Pancreas (tissue), 10 donors: ENCODE measurements at regions not wholly inside any gene's neighbourhood (a gene's known extent, or its start where the extent isn't known, plus 50 kb on each side); places are given as distances from the start of the nearest gene placed in this dataset.
"Not testable (repeated sequence)": the region's sequence is repeated elsewhere in the genome, so short reads cannot be mapped to it uniquely, and the experiment has no call there.

ENCODE experiments used
- ATAC-seq, 4 donors: fragments of 200-7000 bp; cut with Tn5 transposase; one replicate each; pipeline versions ENCODE4 v1.8.0 to v1.9.1; 2020; ENCODE audit warnings: mild to moderate bottlenecking in 4 of 4, moderate library complexity in 4 of 4
- DNase-seq, 6 donors: peaks; one replicate each; pipeline ENCODE4 v3.0.0-alpha.2; 2020
- FAIRE-seq: peaks from 2 replicates; lab custom pipeline; 2012; peaks lifted over from hg19 to GRCh38; lab: Jason Lieb, UNC
- H3K27ac ChIP-seq, 4 donors: fragments of 200-600 bp; sonication (generic); 1 replicate in 3 of 4; 2 replicates in 1 of 4; pipeline versions ENCODE4 v1.5.0 to v1.8.0; 2020
- H3K27me3 ChIP-seq, 4 donors: fragments of 200-600 bp; one replicate each; pipeline ENCODE4 v1.8.0; 2021
- H3K36me3 ChIP-seq, 3 donors: fragments of 200-600 bp; sonication (generic) in 1 of 3; one replicate each; pipeline versions ENCODE4 v1.5.0 to v1.8.0; 2020 to 2021
- H3K4me1 ChIP-seq, 3 donors: fragments of 200-600 bp; one replicate each; pipeline ENCODE4 v1.8.0; 2021
- H3K4me3 ChIP-seq, 4 donors: fragments of 200-600 bp; sonication (generic) in 2 of 4; one replicate each; pipeline versions ENCODE4 v1.5.0 to v1.8.0; 2020 to 2021
- H3K9me3 ChIP-seq, 4 donors: fragments of 200-600 bp; one replicate each; pipeline ENCODE4 v1.8.0; 2021
- WGBS, 2 donors: extraction: QIAGEN DNeasy Blood & Tissue Kit; methylation state at CpG; one replicate each; pipeline ENCODE4 v1.1.7; 2013; 5-methylcytosine and 5-hydroxymethylcytosine counted together
- intact Hi-C, 3 donors: fragments of 100-400 bp; cut with DNase I; formaldehyde crosslinking; loops; one replicate each; pipeline versions ENCODE4 v1.11.1 to v1.14.2; 2022
- TF ChIP-seq, protein P1 (sequence below), 4 donors: fragments of 200-600 bp; sonication (generic) in 3 of 4; IDR thresholded peaks; one replicate each; pipeline versions ENCODE4 v1.5.0 to v1.8.0; 2021; ENCODE audit warnings: antibody characterized with exemption in 4 of 4
- donor health status: healthy with polysubstance abuse.
- donor health status: DM: no; HTN: no; CAD: no; lungs with moderate emphysema.
- donor health status: DM: no; HTN: no; CAD: no.
- donor health status: control.
- donor health status: control.
- donor health status: Bipolar disorder and iron deficiency.
- donor health status: DM: yes; HTN: yes; CAD: no.
- donor health status: DM: no; HTN: no; CAD: no.
- donor health status: DM: no; HTN: no; CAD: no.
- donor health status: DM: yes; HTN: yes; CAD: no.

DNA sequence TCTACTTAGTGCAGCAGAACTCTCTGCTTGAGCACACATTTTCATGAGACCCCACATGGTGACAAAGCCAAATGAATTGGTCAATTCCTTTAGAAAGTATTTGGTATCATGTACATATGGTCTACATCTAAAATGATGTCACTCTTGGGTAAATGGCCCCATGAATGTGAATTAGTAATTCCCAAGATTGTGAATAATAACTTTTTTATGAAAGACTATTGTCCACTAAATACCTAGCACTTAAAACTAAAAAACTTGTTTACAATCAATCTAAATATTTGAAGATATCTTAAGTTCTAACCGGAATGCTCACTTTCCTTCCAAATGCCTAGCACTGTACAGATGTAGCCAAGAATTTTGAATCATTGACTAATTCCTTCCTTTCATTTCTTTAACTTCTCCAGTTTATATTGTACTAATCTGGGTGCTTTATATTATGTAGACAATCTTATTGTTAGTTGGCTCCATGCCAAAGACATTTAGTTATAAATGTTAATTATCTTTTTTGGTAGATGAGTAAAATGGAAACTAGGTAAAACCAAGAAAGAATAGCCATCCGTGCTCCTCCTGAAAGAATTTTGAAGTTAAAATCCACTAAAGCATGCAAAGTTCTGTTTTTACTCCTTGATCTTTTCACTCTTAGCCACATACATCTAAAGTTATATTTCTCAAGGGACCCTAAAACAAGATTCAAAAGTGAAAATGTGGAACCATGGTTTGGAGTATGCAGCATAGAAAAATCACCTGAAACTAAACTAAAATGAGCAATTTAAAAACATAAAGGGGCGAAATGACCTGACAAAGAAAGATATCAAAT is 145.0 kb upstream of the ARHGAP20 start:
- Histone ChIP-seq H3K4me3 (no peak overlapping the region), H3K27ac (no peak overlapping the region), H3K27me3 (no peaks in the 10 kb centered on the region), H3K4me1 (no peaks in the 10 kb centered on the region), H3K36me3 (no peaks in the 10 kb centered on the region), H3K9me3 (no peaks in the 10 kb centered on the region)
- DNase-seq (no peak), ATAC-seq (no peak), FAIRE-seq (no peak)
- TF ChIP-seq, protein P1, sequence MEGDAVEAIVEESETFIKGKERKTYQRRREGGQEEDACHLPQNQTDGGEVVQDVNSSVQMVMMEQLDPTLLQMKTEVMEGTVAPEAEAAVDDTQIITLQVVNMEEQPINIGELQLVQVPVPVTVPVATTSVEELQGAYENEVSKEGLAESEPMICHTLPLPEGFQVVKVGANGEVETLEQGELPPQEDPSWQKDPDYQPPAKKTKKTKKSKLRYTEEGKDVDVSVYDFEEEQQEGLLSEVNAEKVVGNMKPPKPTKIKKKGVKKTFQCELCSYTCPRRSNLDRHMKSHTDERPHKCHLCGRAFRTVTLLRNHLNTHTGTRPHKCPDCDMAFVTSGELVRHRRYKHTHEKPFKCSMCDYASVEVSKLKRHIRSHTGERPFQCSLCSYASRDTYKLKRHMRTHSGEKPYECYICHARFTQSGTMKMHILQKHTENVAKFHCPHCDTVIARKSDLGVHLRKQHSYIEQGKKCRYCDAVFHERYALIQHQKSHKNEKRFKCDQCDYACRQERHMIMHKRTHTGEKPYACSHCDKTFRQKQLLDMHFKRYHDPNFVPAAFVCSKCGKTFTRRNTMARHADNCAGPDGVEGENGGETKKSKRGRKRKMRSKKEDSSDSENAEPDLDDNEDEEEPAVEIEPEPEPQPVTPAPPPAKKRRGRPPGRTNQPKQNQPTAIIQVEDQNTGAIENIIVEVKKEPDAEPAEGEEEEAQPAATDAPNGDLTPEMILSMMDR (IDR thresholded peaks at IDR 0.05) = no peak
- intact Hi-C loops = no loop called here
- 68 to 73% methylated on average over 3 of the region's 3 CpGs for WGBS, 2 donors

DNA sequence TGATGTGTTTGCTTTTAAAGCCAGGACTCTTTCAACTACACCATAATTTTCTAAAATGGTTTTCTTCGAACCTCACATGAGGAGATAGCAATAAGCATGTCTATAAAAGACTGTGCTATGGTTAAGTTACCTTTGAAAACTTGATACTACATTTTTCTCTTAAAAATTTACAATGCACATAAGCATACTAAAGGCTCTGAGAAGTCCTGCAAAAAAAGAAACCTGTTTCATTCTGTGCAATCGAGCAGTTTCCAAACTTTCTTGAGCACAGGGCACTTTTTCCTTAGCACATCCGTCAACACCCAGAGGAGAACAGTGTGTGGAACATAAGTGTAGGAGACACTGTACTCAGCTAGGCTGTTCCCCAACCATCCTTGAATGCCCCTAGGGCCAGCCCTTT is 144.1 kb upstream of the ARHGAP20 start:
- TF ChIP-seq, protein P1 (IDR thresholded peaks at IDR 0.05) = no peak
- 60 to 63% methylated on average over 3 of the region's 3 CpGs for WGBS, 2 donors
- DNase-seq = no peak
- Histone ChIP-seq H3K36me3 (no peaks in the 10 kb centered on the region), H3K9me3 (no peaks in the 10 kb centered on the region), H3K27me3 (no peaks in the 10 kb centered on the region), H3K4me1 (no peaks in the 10 kb centered on the region), H3K27ac (no peak overlapping the region), H3K4me3 (no peak overlapping the region)
- ATAC-seq = no peak
- FAIRE-seq = no peak
- intact Hi-C loops = no loop called here

DNA sequence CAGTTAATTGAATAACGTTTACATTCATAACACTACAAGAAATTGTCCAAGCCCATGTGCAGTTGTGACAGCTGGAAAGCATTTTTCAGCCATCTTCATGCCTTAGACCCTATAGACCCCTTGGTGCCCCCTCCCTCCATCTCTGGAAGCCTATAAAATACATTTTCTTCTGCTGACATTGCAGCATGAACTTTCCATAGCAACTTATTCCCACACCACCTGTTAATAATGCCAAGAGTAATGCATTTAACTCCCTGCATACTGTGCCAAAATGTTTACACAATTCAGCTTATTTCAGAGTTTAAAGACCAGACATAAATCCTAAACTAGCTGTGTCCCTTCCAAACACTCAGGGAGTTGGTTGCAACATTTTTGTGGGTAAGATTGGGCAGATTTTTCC is 143.0 kb upstream of the ARHGAP20 start:
- whole genome bisulfite sequencing, 2 donors = 33 to 42% methylated on average over 1 of the region's 1 CpG
- H3K36me3 ChIP-seq = no peaks in the 10 kb centered on the region
- no peak overlapping the region for H3K27ac ChIP-seq
- TF ChIP-seq, protein P1 (IDR thresholded peaks at IDR 0.05) = no peak
- no peak for ATAC-seq
- intact Hi-C loops = no loop called here
- no peaks in the 10 kb centered on the region for H3K9me3 ChIP-seq
- no peak for DNase-seq
- H3K27me3 ChIP-seq = no peaks in the 10 kb centered on the region
- no peak overlapping the region for H3K4me3 ChIP-seq
- FAIRE-seq = no peak
- H3K4me1 ChIP-seq = no peaks in the 10 kb centered on the region

DNA sequence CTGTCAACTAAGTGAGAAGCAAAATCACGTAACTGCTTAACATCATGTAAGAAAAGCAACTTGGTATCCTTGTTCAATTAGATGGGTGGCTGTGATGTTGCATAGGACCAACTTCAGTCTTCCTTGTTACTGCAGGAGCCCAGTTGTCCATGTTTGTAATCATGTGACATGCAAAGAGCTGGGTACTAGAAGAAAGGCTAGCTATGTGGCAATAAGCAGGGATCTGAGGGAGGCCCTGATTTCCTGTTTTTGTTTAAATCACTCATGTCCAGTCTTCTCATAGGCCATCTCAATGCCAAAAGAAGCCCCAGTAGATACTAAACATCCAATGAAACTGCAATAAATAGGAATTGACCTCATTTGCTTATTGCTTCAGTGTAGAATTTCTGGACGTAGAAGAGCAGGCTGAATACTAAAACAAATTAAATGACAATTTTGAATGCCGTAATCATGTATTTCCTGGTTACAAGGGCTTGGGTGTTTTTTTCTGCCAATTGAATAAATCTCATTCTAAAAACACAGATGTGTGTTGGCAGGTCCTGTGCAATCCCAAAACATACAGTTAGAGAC is 140.8 kb upstream of the ARHGAP20 start:
- intact Hi-C loops = no loop called here
- Histone ChIP-seq H3K36me3 (no peaks in the 10 kb centered on the region), H3K4me1 (no peaks in the 10 kb centered on the region), H3K4me3 (no peak overlapping the region), H3K27me3 (no peaks in the 10 kb centered on the region), H3K9me3 (no peaks in the 10 kb centered on the region), H3K27ac (no peak overlapping the region)
- whole genome bisulfite sequencing, 2 donors = 90 to 93% methylated on average over 3 of the region's 3 CpGs
- DNase-seq = no peak
- FAIRE-seq = no peak
- no peak for ATAC-seq
- TF ChIP-seq, protein P1 (IDR thresholded peaks at IDR 0.05) = no peak

DNA sequence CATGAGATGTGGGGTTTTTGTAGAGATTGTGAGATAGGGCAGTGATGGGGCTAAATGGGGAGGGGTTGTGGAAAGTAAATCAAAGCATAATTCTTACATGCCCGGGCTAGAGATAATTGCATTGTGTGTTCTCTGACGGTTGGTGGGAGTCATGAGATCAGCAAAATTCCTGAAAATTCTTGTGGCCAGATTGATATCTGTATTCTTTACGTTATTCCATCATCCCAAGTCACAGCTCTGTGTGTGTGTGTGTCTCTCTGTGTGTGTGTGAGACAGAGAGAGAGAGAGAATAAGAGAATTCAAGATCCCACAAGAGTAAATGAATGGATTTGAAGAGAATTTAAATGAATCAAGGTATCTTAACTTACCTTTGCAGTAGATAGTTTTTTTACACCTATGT is 138.6 kb upstream of the ARHGAP20 start:
- no peaks in the 10 kb centered on the region for H3K4me1 ChIP-seq
- H3K9me3 ChIP-seq = no peaks in the 10 kb centered on the region
- intact Hi-C loops = no loop called here
- no peaks in the 10 kb centered on the region for H3K27me3 ChIP-seq
- ATAC-seq = no peak
- H3K36me3 ChIP-seq = no peaks in the 10 kb centered on the region
- H3K4me3 ChIP-seq = no peak overlapping the region
- H3K27ac ChIP-seq = no peak overlapping the region
- DNase-seq = no peak
- WGBS, 2 donors = 64 to 72% methylated on average over 3 of the region's 3 CpGs
- FAIRE-seq = no peak
- TF ChIP-seq, protein P1 (IDR thresholded peaks at IDR 0.05) = no peak

DNA sequence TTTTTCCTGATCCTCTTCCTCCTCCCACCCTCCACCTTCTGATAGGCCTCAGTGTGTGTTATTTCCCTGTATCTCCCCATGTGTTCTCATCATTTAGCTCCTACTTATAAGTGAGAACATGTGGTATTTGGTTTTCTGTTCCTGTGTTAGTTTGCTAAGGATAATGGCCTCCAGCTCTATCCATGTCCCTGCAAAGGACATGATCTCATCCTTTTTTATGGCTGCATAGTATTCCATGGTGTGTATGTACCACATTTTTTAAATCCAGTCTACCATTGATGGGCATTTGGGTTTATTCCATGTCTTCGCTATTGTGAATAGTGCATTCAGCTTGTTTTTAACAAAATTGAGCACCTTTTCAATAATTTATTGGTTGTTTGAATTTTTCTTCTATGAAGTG is 130.8 kb upstream of the ARHGAP20 start:
- H3K36me3 ChIP-seq, intact Hi-C loops: not testable (repeated sequence)
- 84 to 90% methylated on average over 1 of the region's 1 CpG for WGBS, 2 donors

More for the DNA sequence above, 130.8 kb upstream of the ARHGAP20 start:
- not testable (repeated sequence) for ATAC-seq, H3K4me3 ChIP-seq, H3K27me3 ChIP-seq, H3K4me1 ChIP-seq, H3K9me3 ChIP-seq, FAIRE-seq, DNase-seq, H3K27ac ChIP-seq
